Stimulated activated naive CD4-positive, alpha-beta T cell (primary cell): ENCODE measurements at regions not wholly inside any gene's neighbourhood (a gene's known extent, or its start where the extent isn't known, plus 50 kb on each side); places are given as distances from the start of the nearest gene placed in this dataset.
"Not testable (repeated sequence)": the region's sequence is repeated elsewhere in the genome, so short reads cannot be mapped to it uniquely, and the experiment has no call there.

ENCODE experiments used
- DNase-seq, 6 experiments: peaks; one replicate each; lab custom pipeline; 2025; lab: John Stamatoyannopoulos, UW

GRCh38 chr15:46956456-46956855 lies 760.8 kb upstream of the SEMA6D start:
- no peak for DNase-seq

GRCh38 chr15:46956881-46957280 lies 760.4 kb upstream of the SEMA6D start:
- no peak for DNase-seq

GRCh38 chr15:46960581-46960980 lies 756.7 kb upstream of the SEMA6D start:
- no peak for DNase-seq

GRCh38 chr15:46961795-46962194 lies 755.5 kb upstream of the SEMA6D start:
- DNase-seq, result no peak

GRCh38 chr15:46988055-46988454 lies 729.2 kb upstream of the SEMA6D start:
- not testable (repeated sequence) for DNase-seq

- DNase-seq, result no peak
Observed at GRCh38 chr15:46996359-46996758, 720.9 kb upstream of the SEMA6D start.

GRCh38 chr15:46997501-46997900 lies 719.8 kb upstream of the SEMA6D start:
- no peak for DNase-seq

- DNase-seq, result no peak
Observed at GRCh38 chr15:47003568-47003967, 713.7 kb upstream of the SEMA6D start.

GRCh38 chr15:47013446-47013845 lies 703.9 kb upstream of the SEMA6D start:
- no peak for DNase-seq

GRCh38 chr15:47027322-47027946 lies 689.9 kb upstream of the SEMA6D start:
- no peak for DNase-seq

- no peak for DNase-seq
Observed at GRCh38 chr15:47035475-47036406, 681.6 kb upstream of the SEMA6D start.

GRCh38 chr15:47037003-47037402 lies 680.3 kb upstream of the SEMA6D start:
- DNase-seq, result no peak

- DNase-seq, result no peak
Observed at GRCh38 chr15:47039225-47039624, 678.1 kb upstream of the SEMA6D start.

- no peak for DNase-seq
Observed at GRCh38 chr15:47041301-47041700, 676.0 kb upstream of the SEMA6D start.

GRCh38 chr15:47047981-47048380 lies 669.3 kb upstream of the SEMA6D start:
- DNase-seq, result not testable (repeated sequence)

- DNase-seq, result no peak
Observed at GRCh38 chr15:47066392-47066791, 650.9 kb upstream of the SEMA6D start.

- not testable (repeated sequence) for DNase-seq
Observed at GRCh38 chr15:47077846-47078245, 639.5 kb upstream of the SEMA6D start.

GRCh38 chr15:47095833-47096232 lies 621.5 kb upstream of the SEMA6D start:
- DNase-seq, result no peak

- not testable (repeated sequence) for DNase-seq
Observed at GRCh38 chr15:47098526-47098925, 618.8 kb upstream of the SEMA6D start.

- not testable (repeated sequence) for DNase-seq
Observed at GRCh38 chr15:47099801-47100200, 617.5 kb upstream of the SEMA6D start.

GRCh38 chr15:47108800-47109199 lies 608.5 kb upstream of the SEMA6D start:
- not testable (repeated sequence) for DNase-seq

GRCh38 chr15:47116698-47117097 lies 600.6 kb upstream of the SEMA6D start:
- DNase-seq, result no peak

- DNase-seq, result no peak
Observed at GRCh38 chr15:47119349-47119748, 598.0 kb upstream of the SEMA6D start.
